ENCODE measurements at regions not wholly inside any gene's neighbourhood (a gene's known extent, or its start where the extent isn't known, plus 50 kb on each side); places are given as distances from the start of the nearest gene placed in this dataset.
"Not testable (repeated sequence)": the region's sequence is repeated elsewhere in the genome, so short reads cannot be mapped to it uniquely, and the experiment has no call there.

GRCh38 chr10:120115959-120116358, 223.4 kb downstream of the SEC23IP start:
- DNase-seq = no peak

GRCh38 chr10:120121768-120122167, 229.2 kb downstream of the SEC23IP start:
- DNase-seq = no peak

- DNase-seq = no peak
Measured at GRCh38 chr10:120131183-120131582, 238.7 kb downstream of the SEC23IP start.

- DNase-seq = no peak
Measured at GRCh38 chr10:120132811-120133210, 240.3 kb downstream of the SEC23IP start.

DNA sequence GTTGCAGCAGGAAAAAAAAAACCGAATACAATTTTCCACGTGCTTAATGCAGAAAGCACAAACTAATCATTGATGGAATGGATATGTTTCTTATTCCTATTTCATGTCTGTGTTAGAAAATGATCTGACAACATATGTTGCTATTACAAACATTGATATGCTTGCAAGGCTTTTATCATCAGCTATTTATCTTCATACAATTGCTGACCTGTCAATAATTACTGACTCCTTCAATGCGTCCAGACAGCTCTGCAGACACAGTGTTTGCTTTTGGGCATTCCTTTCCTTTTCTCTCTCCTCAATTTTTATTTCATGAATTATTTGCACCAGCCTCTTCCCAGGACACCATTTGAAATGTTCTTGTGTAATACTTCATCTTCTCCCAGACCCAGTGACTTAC, 246.2 kb downstream of the SEC23IP start:
- DNase-seq = no peak

- DNase-seq = no peak
Measured at GRCh38 chr10:120145107-120145506, 252.6 kb downstream of the SEC23IP start.

DNA sequence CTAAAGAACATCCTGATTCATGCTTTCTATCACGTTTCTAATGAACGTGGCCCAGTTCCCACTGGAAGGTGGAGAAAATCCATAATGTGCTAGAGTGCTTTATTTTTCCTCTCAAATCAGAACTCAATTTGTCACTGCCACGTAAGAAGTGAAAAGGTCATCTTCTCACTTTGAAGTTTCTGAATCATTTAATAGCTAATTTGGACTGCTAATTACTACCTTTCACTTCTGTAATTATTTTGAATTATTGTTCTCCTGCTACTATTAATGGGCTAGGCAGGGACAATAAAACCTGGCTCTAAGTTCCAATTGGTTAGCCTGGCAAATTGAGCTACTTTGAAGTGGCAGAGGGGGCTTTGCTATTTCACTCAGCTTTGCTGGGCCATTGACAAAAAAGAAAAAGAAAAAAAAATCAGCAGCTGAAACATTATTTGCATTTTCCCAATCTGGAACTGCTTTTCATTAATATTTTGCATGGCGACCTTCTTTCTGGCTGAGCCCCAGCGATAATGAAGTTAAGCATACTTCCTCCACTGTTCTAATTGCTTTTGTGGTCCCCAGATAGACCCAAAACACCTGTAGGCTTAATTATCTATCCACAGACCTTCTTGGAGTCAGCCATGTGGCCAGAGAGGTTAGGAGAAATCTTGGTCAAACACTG, 264.2 kb downstream of the SEC23IP start:
- DNase-seq = peak; percentile 20

DNA sequence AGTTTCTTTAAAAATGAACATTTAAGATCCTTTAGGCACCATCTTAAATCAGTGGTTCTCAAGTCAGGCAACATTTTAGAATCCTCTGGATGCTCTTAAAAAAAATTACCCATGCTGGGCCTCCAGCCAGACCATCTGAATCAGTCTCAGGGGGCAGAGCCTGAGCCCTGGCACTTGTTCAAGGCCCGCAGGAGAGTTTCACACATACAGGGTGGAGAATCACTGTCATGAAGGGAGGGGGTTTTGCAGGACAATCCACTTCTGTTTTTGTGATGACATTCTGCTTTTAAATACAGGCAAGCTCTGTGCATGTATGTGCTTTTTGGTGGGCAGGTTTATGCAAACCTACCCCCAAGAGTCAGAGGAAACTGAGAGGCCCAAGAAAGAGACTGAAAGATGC, 268.6 kb downstream of the SEC23IP start:
- DNase-seq = no peak

DNA sequence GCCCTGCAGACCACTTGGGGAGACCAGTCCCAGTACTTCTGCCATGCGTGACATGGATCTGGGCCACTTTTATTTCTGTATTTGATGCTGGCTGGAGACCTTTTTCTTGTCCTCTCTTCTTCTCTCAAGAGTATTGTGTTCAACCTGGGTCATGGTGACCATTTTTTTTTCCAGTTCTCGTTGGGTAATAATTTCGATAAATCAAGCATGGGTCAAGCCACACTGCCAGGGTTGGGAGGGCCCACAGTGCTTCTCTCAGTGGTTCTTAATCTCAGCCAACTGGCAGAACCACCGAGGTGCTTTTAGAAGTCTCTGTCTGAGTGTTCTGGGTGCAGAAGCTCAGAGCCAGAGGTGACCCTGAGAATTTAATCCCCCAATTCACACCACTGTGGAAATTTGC, 269.9 kb downstream of the SEC23IP start:
- no peak for DNase-seq

GRCh38 chr10:120172356-120172755, 279.8 kb downstream of the SEC23IP start:
- no peak for DNase-seq

DNA sequence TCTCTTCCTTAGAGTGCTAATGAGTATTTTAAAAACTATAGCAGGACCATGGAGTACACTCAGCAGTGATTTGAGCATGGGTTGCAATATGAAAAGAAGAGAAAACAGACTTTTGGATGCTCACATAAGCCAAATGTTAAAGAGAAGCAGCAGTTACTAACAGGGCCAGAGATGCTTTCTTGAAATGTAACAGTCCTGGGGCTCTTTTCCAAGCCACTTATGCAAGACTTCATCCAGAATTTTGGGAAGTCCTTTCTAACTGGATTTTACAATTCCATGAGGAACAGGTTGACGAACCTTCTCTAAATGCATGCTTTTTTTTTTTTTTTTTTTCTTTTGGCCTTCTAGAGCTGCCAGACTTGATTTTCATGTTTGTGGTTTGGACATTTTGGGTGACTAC, 282.0 kb downstream of the SEC23IP start:
- no peak for DNase-seq

DNA sequence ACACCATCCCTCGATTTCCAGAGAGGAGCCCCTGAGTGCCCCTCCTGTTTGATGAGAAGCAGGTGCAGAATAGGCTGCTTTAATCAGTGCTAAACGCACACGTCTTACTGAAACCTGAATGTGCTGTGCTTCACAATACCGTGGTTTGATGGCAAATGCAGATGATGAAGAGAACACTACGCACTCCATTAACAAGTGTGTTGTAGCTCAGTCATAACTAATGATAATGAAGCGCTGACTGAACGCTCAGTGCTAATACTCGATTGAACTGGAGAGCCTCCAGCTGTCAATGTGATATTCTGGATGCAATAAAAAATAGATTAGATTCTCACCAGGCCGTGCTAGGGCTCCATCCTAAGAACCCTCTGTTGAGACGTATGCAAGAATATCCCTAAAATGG, 279.7 kb upstream of the PLPP4 start:
- DNase-seq = no peak

DNA sequence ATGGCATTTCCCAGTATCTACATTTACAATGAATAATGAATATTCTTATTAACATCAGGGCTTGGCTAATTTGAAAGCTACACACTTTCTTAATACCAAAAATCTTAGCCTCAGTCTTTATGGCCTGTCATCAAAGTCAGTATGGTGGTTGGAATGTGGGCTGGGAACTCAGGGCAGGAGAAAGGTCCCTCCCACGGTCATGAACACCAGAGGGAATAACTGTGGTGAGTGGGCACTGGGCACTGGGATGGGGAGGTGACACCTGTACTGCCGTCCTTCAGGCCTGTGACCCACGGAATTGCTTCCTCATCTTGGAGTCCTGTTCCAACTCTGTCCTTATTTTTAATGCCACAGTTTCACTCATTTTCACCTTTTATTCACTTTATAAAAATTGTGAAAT, 276.9 kb upstream of the PLPP4 start:
- DNase-seq = no peak

DNA sequence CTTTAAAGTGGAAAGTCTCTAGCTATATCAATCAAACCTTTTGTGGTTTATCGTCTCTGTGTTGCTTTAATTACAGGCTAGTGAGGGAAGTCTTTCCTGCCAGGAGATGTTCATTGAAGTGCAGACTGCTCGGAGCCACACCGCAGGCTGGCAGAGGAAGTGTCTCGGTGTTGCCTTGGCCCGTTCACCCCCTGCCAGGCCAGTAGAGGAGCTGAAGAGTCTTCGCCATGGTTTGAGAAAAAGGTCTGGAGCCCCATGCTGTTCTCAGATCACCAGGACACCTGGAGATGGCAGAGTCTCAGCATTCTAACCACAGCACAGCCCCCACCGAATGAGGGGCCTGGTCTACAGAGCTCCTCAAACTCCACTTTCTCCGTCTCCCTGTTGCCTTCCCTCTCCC, 275.9 kb upstream of the PLPP4 start:
- peak; percentile 9 for DNase-seq

DNA sequence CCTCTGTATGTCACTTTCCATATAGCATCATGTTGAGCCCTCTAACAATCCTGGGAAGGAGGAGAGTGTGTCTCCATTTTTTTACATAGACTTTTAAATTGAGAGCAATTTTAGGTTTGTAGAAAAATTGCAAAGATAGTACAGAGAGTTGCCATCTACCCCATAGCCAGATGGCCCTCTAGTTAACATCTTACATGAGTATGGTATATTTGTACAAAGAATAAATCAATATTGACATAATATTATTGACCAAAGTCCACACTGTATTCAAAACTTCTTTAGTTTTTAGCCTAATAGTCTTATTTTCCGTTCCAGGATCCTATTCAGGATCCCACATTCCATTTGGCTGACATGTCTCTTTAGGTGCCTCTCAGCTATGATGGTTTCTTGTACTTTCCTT, 274.6 kb upstream of the PLPP4 start:
- DNase-seq = no peak

DNA sequence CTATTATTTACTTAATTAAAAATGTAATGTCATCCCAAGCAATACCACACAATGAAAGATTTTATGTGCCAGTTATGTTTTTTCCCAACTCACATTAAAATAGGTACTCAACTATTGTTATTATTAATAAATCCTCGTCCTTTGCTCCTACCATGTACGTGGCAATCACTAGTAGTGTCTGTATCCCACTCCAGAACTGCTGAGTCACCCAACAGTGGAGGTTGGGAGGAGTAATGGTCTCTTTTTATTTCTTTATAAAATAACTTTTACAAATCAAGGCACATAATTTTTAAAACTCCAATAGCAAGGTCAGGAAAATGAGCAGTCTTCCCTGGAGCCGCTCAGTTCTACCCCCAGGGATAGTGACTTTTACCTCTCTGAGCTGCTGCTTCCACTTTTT, 273.5 kb upstream of the PLPP4 start:
- DNase-seq = no peak

- peak; percentile 43 for DNase-seq
Measured at GRCh38 chr10:120184547-120185337, 272.3 kb upstream of the PLPP4 start.

- no peak for DNase-seq
Measured at GRCh38 chr10:120186506-120186905, 270.5 kb upstream of the PLPP4 start.

GRCh38 chr10:120187168-120187567, 269.9 kb upstream of the PLPP4 start:
- DNase-seq = not testable (repeated sequence)

DNA sequence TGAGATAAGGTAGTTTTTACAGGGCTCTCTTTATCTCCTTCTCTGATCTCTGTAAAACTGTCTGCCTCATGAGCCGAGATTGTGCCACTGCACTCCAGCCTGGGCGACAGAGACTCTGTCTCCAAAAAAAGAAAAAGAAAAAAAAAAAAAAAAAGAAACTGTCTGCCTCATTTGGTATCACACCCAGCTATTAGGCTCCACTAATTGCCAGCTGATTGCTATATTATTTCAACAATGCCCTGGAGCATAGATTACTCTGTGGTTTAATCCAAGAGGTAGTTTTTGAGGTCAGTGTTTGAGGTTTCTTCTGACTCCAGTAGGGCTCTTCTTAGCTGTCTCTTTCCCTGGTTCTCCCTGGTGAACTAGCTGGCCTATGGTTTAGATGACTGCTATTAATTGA, 268.1 kb upstream of the PLPP4 start:
- no peak for DNase-seq

DNA sequence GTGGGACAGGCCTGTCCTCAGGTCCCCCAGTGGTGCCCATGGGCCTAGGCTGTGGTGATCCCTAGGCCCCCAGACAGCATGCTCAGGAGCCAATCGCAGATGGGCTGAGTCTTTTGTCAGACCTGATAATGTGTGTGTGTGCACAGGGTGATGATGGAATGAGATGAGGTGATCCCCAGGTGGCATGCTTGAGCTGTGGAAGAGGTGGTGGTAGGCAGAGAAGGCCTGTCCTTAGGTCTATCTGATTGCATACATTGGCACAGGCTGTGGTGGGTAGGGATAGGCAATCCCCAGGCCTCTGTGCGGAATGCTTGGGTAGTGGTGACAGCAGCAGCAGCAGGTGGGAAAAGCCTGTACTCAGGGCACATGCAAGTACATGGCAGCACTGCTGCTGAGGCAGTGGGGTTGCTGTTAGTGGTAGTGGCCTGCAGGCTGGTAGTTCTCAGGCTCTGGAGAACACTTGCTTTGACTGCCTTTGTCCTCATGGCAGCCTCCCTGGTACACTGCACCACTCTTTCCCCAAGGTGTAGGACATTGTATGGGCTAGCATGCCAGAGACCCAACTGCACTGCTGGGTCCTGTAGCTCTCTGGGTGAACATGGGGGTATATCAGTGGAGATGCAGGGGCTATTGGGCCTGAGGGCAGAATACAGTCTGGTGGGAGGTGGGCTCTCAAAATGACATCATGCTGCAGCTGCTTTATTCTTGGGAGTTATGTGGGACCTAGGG, 260.9 kb upstream of the PLPP4 start:
- no peak for DNase-seq

- no peak for DNase-seq
Measured at GRCh38 chr10:120204877-120205276, 252.2 kb upstream of the PLPP4 start.

DNA sequence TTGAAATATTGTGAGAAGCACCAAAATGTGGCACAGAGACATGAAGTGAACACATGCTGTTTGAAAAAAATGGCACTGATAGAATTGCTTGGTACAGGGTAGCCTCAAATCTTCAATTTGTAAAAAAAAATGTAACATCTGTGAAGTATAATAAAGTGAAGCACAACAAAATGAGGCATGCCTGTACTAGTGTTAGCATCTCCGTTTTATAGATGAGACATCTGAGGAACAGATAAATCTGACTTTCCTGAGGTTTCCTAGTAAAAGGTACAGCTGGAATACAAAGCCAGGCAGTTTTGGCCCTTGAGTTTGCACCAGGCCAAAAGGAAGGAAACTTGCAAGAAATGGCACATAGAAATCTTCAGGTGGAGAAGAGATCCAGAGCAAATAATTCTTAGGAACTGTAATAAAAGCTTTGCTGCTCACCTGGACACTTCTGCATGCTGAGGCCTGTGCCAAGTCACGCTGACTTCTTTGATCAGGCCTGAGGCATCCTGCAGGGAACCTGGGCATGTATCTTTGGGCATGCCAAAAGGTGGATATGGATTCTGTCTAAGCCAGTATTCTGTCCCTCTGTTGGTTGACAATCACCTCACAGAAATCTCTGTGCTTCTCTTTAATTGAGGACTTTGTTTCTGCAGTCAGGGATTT, 251.5 kb upstream of the PLPP4 start:
- DNase-seq = no peak

DNA sequence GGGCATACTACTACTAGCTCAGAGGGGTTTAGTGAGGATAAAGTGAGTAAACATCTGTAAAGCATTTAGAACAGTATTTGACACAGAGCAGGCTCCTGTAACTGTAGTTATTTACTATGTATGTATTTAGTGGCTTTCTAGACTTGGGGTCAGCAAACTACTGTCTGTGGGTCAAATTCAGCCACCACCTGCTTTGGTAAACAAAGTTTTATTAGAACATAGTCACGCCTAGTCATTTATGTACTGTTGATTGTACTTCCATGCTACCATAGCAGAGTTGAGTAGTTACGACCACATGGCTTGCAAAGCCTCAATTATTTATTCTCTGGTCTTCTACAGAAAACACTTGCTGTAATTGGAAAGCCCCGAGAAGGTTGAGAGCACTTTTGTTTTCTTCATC, 248.5 kb upstream of the PLPP4 start:
- no peak for DNase-seq
